22Rv1 (cell line): ENCODE measurements at regions not wholly inside any gene's neighbourhood (a gene's known extent, or its start where the extent isn't known, plus 50 kb on each side); places are given as distances from the start of the nearest gene placed in this dataset.

Source experiments
- ZFX ChIP-seq: fragments of 450-650 bp; IDR thresholded peaks from 2 replicates; pipeline ENCODE4 v1.6.1; 2017; ENCODE audit warnings: antibody characterized with exemption, borderline replicate concordance
- TF ChIP-seq, protein P1 (sequence below): fragments of 450-650 bp; IDR thresholded peaks from 2 replicates; pipeline ENCODE4 v1.5.1; 2017; ENCODE audit warnings: mild to moderate bottlenecking

DNA sequence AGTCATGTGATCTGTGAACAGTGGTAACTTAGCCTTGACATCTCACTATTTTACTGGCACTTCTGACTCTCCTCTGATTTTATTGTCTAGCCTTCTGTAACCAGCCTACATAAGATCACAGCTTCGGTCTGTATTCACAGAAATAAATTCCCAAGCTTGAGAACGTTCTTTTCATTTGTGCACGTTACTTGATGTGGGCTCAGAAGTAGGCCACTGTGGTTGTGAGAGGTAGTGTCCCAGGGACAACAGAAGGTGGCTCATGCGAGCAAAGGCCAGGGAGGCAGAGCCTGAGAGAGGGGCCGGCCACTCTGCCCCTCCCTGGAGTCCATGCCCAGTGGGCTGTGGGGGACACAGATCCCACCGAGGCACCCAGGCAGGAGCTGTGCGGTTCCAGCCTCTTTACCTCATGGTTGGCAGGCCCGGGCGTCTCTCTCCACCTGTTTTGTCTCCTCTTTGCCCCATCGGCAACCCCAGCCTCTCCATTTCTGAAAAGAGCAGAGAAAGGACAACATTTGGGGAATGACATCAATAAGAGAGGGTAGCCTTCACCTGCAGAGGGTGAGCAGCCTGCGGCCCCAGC is 207.5 kb upstream of the CST7 start:
- TF ChIP-seq ZFX: no peak
- TF ChIP-seq, protein P1, sequence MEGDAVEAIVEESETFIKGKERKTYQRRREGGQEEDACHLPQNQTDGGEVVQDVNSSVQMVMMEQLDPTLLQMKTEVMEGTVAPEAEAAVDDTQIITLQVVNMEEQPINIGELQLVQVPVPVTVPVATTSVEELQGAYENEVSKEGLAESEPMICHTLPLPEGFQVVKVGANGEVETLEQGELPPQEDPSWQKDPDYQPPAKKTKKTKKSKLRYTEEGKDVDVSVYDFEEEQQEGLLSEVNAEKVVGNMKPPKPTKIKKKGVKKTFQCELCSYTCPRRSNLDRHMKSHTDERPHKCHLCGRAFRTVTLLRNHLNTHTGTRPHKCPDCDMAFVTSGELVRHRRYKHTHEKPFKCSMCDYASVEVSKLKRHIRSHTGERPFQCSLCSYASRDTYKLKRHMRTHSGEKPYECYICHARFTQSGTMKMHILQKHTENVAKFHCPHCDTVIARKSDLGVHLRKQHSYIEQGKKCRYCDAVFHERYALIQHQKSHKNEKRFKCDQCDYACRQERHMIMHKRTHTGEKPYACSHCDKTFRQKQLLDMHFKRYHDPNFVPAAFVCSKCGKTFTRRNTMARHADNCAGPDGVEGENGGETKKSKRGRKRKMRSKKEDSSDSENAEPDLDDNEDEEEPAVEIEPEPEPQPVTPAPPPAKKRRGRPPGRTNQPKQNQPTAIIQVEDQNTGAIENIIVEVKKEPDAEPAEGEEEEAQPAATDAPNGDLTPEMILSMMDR: no peak
